Prostate gland (tissue), 2 donors: ENCODE measurements at regions not wholly inside any gene's neighbourhood (a gene's known extent, or its start where the extent isn't known, plus 50 kb on each side); places are given as distances from the start of the nearest gene placed in this dataset.

Experiments used
- CTCF ChIP-seq, 4 experiments: fragments of 200-600 bp in 2 of 4; fragments of 450-650 bp in 2 of 4; sonication (generic) in 2 of 4; IDR thresholded peaks; 1 replicate in 3 of 4; 2 replicates in 1 of 4; pipeline ENCODE4 v1.5.1; 2016 to 2019; ENCODE audit warnings: antibody characterized with exemption in 4 of 4, mild to moderate bottlenecking in 2 of 4, moderate library complexity in 2 of 4
- POLR2A ChIP-seq: fragments of 450-650 bp; IDR thresholded peaks from one replicate; pipeline ENCODE4 v1.6.1; 2016; ENCODE audit warnings: antibody characterized with exemption, mild to moderate bottlenecking

GRCh38 chr18:69300185-69300584, 100.5 kb upstream of the DOK6 start:
- TF ChIP-seq POLR2A (no peak), CTCF (IDR thresholded peaks at IDR 0.05) (no peak)
